ENCODE measurements at regions not wholly inside any gene's neighbourhood (a gene's known extent, or its start where the extent isn't known, plus 50 kb on each side); places are given as distances from the start of the nearest gene placed in this dataset.

GRCh38 chr3:96266395-96267190, 547.8 kb upstream of the EPHA6 start:
- TF ChIP-seq CTCF (IDR thresholded peaks at IDR 0.05) (no peak), POLR2A (IDR thresholded peaks at IDR 0.05) (no peak)

Data from body of pancreas (tissue), 4 donors.